ENCODE measurements at regions not wholly inside any gene's neighbourhood (a gene's known extent, or its start where the extent isn't known, plus 50 kb on each side); places are given as distances from the start of the nearest gene placed in this dataset.

DNA sequence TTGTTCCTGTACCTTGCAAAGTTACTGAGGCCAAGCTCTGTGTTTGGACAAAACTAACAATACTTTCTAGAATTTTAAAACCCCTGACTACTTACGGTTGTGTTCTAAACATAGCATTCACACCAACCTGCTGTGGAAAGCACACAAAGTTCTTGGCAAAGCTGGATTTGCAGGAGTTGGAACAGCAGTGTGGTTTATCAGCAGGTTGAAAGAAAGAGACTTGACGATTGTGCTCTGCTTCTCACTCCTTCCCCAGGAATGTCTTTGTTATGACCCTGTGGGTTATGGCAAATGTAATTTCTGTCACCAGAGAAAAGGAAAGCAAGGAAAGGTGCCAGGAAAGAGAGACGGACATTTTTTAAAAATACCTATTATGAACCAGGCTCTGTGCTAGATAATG is 165.5 kb upstream of the TGFBR2 start:
- TF ChIP-seq, protein P1, sequence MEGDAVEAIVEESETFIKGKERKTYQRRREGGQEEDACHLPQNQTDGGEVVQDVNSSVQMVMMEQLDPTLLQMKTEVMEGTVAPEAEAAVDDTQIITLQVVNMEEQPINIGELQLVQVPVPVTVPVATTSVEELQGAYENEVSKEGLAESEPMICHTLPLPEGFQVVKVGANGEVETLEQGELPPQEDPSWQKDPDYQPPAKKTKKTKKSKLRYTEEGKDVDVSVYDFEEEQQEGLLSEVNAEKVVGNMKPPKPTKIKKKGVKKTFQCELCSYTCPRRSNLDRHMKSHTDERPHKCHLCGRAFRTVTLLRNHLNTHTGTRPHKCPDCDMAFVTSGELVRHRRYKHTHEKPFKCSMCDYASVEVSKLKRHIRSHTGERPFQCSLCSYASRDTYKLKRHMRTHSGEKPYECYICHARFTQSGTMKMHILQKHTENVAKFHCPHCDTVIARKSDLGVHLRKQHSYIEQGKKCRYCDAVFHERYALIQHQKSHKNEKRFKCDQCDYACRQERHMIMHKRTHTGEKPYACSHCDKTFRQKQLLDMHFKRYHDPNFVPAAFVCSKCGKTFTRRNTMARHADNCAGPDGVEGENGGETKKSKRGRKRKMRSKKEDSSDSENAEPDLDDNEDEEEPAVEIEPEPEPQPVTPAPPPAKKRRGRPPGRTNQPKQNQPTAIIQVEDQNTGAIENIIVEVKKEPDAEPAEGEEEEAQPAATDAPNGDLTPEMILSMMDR (IDR thresholded peaks at IDR 0.05), result no peak
- TF ChIP-seq JUN (CRISPR knock-in tag; IDR thresholded peaks at IDR 0.05) (no peak), ZNF232 (CRISPR knock-in tag; IDR thresholded peaks at IDR 0.05) (no peak), ATF1 (CRISPR knock-in tag; IDR thresholded peaks at IDR 0.05) (no peak), NFYB (CRISPR knock-in tag; conservative IDR thresholded peaks at IDR 0.05; ENCODE audit: low read depth) (no peak)
- TF ChIP-seq, protein P2, sequence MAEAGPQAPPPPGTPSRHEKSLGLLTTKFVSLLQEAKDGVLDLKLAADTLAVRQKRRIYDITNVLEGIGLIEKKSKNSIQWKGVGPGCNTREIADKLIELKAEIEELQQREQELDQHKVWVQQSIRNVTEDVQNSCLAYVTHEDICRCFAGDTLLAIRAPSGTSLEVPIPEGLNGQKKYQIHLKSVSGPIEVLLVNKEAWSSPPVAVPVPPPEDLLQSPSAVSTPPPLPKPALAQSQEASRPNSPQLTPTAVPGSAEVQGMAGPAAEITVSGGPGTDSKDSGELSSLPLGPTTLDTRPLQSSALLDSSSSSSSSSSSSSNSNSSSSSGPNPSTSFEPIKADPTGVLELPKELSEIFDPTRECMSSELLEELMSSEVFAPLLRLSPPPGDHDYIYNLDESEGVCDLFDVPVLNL (CRISPR knock-in tag; IDR thresholded peaks at IDR 0.05; ENCODE audit: borderline replicate concordance, low read depth), result no peak
- TF ChIP-seq, protein P3, sequence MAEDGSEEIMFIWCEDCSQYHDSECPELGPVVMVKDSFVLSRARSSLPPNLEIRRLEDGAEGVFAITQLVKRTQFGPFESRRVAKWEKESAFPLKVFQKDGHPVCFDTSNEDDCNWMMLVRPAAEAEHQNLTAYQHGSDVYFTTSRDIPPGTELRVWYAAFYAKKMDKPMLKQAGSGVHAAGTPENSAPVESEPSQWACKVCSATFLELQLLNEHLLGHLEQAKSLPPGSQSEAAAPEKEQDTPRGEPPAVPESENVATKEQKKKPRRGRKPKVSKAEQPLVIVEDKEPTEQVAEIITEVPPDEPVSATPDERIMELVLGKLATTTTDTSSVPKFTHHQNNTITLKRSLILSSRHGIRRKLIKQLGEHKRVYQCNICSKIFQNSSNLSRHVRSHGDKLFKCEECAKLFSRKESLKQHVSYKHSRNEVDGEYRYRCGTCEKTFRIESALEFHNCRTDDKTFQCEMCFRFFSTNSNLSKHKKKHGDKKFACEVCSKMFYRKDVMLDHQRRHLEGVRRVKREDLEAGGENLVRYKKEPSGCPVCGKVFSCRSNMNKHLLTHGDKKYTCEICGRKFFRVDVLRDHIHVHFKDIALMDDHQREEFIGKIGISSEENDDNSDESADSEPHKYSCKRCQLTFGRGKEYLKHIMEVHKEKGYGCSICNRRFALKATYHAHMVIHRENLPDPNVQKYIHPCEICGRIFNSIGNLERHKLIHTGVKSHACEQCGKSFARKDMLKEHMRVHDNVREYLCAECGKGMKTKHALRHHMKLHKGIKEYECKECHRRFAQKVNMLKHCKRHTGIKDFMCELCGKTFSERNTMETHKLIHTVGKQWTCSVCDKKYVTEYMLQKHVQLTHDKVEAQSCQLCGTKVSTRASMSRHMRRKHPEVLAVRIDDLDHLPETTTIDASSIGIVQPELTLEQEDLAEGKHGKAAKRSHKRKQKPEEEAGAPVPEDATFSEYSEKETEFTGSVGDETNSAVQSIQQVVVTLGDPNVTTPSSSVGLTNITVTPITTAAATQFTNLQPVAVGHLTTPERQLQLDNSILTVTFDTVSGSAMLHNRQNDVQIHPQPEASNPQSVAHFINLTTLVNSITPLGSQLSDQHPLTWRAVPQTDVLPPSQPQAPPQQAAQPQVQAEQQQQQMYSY (CRISPR knock-in tag; IDR thresholded peaks at IDR 0.05), result no peak
- TF ChIP-seq, protein P4, sequence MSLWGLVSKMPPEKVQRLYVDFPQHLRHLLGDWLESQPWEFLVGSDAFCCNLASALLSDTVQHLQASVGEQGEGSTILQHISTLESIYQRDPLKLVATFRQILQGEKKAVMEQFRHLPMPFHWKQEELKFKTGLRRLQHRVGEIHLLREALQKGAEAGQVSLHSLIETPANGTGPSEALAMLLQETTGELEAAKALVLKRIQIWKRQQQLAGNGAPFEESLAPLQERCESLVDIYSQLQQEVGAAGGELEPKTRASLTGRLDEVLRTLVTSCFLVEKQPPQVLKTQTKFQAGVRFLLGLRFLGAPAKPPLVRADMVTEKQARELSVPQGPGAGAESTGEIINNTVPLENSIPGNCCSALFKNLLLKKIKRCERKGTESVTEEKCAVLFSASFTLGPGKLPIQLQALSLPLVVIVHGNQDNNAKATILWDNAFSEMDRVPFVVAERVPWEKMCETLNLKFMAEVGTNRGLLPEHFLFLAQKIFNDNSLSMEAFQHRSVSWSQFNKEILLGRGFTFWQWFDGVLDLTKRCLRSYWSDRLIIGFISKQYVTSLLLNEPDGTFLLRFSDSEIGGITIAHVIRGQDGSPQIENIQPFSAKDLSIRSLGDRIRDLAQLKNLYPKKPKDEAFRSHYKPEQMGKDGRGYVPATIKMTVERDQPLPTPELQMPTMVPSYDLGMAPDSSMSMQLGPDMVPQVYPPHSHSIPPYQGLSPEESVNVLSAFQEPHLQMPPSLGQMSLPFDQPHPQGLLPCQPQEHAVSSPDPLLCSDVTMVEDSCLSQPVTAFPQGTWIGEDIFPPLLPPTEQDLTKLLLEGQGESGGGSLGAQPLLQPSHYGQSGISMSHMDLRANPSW (CRISPR knock-in tag; conservative IDR thresholded peaks at IDR 0.05; ENCODE audit: low read depth), result no peak
- TF ChIP-seq, protein P5, sequence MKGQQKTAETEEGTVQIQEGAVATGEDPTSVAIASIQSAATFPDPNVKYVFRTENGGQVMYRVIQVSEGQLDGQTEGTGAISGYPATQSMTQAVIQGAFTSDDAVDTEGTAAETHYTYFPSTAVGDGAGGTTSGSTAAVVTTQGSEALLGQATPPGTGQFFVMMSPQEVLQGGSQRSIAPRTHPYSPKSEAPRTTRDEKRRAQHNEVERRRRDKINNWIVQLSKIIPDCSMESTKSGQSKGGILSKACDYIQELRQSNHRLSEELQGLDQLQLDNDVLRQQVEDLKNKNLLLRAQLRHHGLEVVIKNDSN (CRISPR knock-in tag; IDR thresholded peaks at IDR 0.05), result no peak
- TF ChIP-seq, protein P6, sequence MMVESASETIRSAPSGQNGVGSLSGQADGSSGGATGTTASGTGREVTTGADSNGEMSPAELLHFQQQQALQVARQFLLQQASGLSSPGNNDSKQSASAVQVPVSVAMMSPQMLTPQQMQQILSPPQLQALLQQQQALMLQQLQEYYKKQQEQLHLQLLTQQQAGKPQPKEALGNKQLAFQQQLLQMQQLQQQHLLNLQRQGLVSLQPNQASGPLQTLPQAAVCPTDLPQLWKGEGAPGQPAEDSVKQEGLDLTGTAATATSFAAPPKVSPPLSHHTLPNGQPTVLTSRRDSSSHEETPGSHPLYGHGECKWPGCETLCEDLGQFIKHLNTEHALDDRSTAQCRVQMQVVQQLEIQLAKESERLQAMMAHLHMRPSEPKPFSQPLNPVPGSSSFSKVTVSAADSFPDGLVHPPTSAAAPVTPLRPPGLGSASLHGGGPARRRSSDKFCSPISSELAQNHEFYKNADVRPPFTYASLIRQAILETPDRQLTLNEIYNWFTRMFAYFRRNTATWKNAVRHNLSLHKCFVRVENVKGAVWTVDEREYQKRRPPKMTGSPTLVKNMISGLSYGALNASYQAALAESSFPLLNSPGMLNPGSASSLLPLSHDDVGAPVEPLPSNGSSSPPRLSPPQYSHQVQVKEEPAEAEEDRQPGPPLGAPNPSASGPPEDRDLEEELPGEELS (CRISPR knock-in tag; IDR thresholded peaks at IDR 0.05), result no peak
- TF ChIP-seq, protein P7, sequence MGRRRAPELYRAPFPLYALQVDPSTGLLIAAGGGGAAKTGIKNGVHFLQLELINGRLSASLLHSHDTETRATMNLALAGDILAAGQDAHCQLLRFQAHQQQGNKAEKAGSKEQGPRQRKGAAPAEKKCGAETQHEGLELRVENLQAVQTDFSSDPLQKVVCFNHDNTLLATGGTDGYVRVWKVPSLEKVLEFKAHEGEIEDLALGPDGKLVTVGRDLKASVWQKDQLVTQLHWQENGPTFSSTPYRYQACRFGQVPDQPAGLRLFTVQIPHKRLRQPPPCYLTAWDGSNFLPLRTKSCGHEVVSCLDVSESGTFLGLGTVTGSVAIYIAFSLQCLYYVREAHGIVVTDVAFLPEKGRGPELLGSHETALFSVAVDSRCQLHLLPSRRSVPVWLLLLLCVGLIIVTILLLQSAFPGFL (CRISPR knock-in tag; IDR thresholded peaks at IDR 0.05; ENCODE audit: borderline replicate concordance), result no peak
